K562 (cell line): ENCODE measurements at regions not wholly inside any gene's neighbourhood (a gene's known extent, or its start where the extent isn't known, plus 50 kb on each side); places are given as distances from the start of the nearest gene placed in this dataset.

ENCODE experiments used
- ATAC-seq: fragments of 200-7000 bp; cut with Tn5 transposase; 3 replicates; pipeline ENCODE4 v1.9.1; 2020; ENCODE audit warnings: moderate library complexity
- BruUV-seq: library from RNA; stranded (reverse); fragments of 400-500 nt; replicated peaks from 2 replicates; lab custom pipeline; 2021; lab: Mats Ljungman, UMichigan
- CTCF ChIA-PET: fragments of 300-600 bp; formaldehyde crosslinking; extraction: SDS; loops from one replicate; lab custom pipeline; 2021; ENCODE audit warnings: low intra/inter-chr PET ratio; lab: Yijun Ruan, JAX
- POLR2A ChIA-PET: fragments of 300-600, 350-650 bp; sonication (Branson Sonifier 250); formaldehyde crosslinking; extraction: SDS; loops from one replicate; lab custom pipeline; 2021; ENCODE audit warnings: antibody characterized with exemption, inconsistent platforms; lab: Yijun Ruan, JAX
- DNase-seq, 4 experiments: peaks; one replicate each; pipeline versions ENCODE4 v3.0.0 to v3.0.0-alpha.2; 2011 to 2018; ENCODE audit warnings: low spot score in 3 of 4, mixed read lengths in 3 of 4; ENCODE audit errors: extremely low read depth in 1 of 4
- FAIRE-seq: peaks from 2 replicates; lab custom pipeline; 2011; peaks lifted over from hg19 to GRCh38; lab: Jason Lieb, UNC
- H2AFZ ChIP-seq: 2 replicates; pipeline ENCODE4 v1.6.0; 2011; ENCODE audit warnings: low read depth, low read length, control low read depth, inconsistent platforms
- H3K27ac ChIP-seq: fragments of 200-600 bp; 3 replicates; pipeline ENCODE4 v1.8.0; 2011; ENCODE audit warnings: low read depth, mild to moderate bottlenecking, control low read depth, inconsistent platforms, low read length, moderate library complexity, mixed read lengths; ENCODE audit errors: extremely low read depth
- H3K27me3 ChIP-seq, 2 experiments: fragments of 300-600 bp in 1 of 2; 2 replicates in 1 of 2; 3 replicates in 1 of 2; pipeline versions ENCODE4 v1.6.0 to v1.8.0; 2011; ENCODE audit warnings: inconsistent platforms in 2 of 2, low read length in 2 of 2, mild to moderate bottlenecking in 1 of 2, mixed read lengths in 1 of 2, moderate library complexity in 1 of 2; ENCODE audit not compliant: control insufficient read depth in 2 of 2, insufficient read depth in 2 of 2
- H3K36me3 ChIP-seq: fragments of 300-600 bp; 3 replicates; pipeline ENCODE4 v1.8.0; 2011; ENCODE audit warnings: mild to moderate bottlenecking, low read length, inconsistent platforms; ENCODE audit not compliant: control insufficient read depth, insufficient read depth
- H3K4me1 ChIP-seq, 2 experiments: fragments of 200-600 bp in 1 of 2; replicated peaks in 1 of 2; 2 replicates in 1 of 2; 3 replicates in 1 of 2; pipeline versions ENCODE4 v1.5.1 to v1.8.0; 2011; ENCODE audit warnings: inconsistent platforms in 2 of 2, low read length in 2 of 2, mild to moderate bottlenecking in 1 of 2, mixed read lengths in 1 of 2, moderate library complexity in 1 of 2; ENCODE audit not compliant: control insufficient read depth in 2 of 2, insufficient read depth in 2 of 2
- H3K4me2 ChIP-seq: 2 replicates; pipeline ENCODE4 v1.6.1; 2011; ENCODE audit warnings: low read length, control low read depth, inconsistent platforms, mixed read lengths; ENCODE audit not compliant: insufficient read depth
- H3K4me3 ChIP-seq: fragments of 200-600 bp; sonication (generic), shearing (Covaris generic); 2 replicates; pipeline ENCODE4 v1.5.1; 2016; ENCODE audit warnings: control low read depth, inconsistent platforms
- H3K79me2 ChIP-seq: fragments of 200-600 bp; 3 replicates; pipeline ENCODE4 v1.8.0; 2011; ENCODE audit warnings: low read length, inconsistent platforms; ENCODE audit not compliant: control insufficient read depth, insufficient read depth
- H3K9ac ChIP-seq, 2 experiments: 2 replicates each; pipeline versions ENCODE4 v1.6.0 to v1.6.1; 2011; ENCODE audit warnings: low read depth in 2 of 2, low read length in 2 of 2, control low read depth in 1 of 2, inconsistent platforms in 1 of 2, mild to moderate bottlenecking in 1 of 2, mixed read lengths in 1 of 2; ENCODE audit not compliant: insufficient read depth in 1 of 2
- H3K9me1 ChIP-seq: one replicate; pipeline ENCODE4 v1.6.0; 2011; ENCODE audit warnings: inconsistent platforms, mild to moderate bottlenecking, low read length, moderate library complexity; ENCODE audit not compliant: control insufficient read depth, insufficient read depth
- H3K9me3 ChIP-seq: replicated peaks from 2 replicates; pipeline ENCODE4 v1.5.1; 2011; ENCODE audit warnings: low read depth, low read length, inconsistent platforms; ENCODE audit not compliant: control insufficient read depth, insufficient read depth
- H4K20me1 ChIP-seq: replicated peaks from 2 replicates; pipeline ENCODE4 v1.6.1; 2011; ENCODE audit warnings: low read length, inconsistent platforms, mixed read lengths; ENCODE audit not compliant: control insufficient read depth, insufficient read depth
- EHMT2 ChIP-seq: fragments of 450-650 bp; IDR thresholded peaks from 2 replicates; pipeline ENCODE4 v1.6.1; 2018; ENCODE audit warnings: antibody characterized with exemption
- NR2F6 ChIP-seq: fragments of 450-650 bp; formaldehyde crosslinking; IDR thresholded peaks from 2 replicates; pipeline ENCODE4 v1.4.0; 2020; ENCODE audit warnings: mild to moderate bottlenecking
- NR3C1 ChIP-seq: sonication (generic); formaldehyde crosslinking; IDR thresholded peaks from 2 replicates; pipeline ENCODE4 v1.8.1; 2022; ENCODE audit warnings: missing genetic modification reagents
- RBFOX2 ChIP-seq: fragments of 200-400 bp; formaldehyde crosslinking; IDR thresholded peaks from 2 replicates; pipeline ENCODE4 v1.6.1; 2017; ENCODE audit warnings: low read depth, mild to moderate bottlenecking, low read length, moderate library complexity
- RUNX1 ChIP-seq: sonication (generic); IDR thresholded peaks from 2 replicates; pipeline ENCODE4 v1.6.1; 2016; ENCODE audit warnings: antibody characterized with exemption, low read depth
- SAP30 ChIP-seq: fragments of 200-600 bp; sonication (generic); IDR thresholded peaks from 2 replicates; pipeline ENCODE4 v1.6.1; 2012; ENCODE audit warnings: borderline replicate concordance, low read depth, mild to moderate bottlenecking, moderate library complexity, low read length, control low read depth, inconsistent platforms; ENCODE audit not compliant: insufficient read depth, poor library complexity, severe bottlenecking
- ZBTB17 ChIP-seq: fragments of 450-650 bp; formaldehyde crosslinking; IDR thresholded peaks from 2 replicates; pipeline ENCODE4 v1.4.0; 2020; ENCODE audit warnings: mild to moderate bottlenecking
- WGBS: fragments of 100-300 bp; shearing (Covaris generic); methylation state at CpG from one replicate; pipeline ENCODE4 v1.1.6; 2016; ENCODE audit warnings: low coverage, mixed read lengths; ENCODE audit not compliant: insufficient coverage; ENCODE audit errors: missing lambda C conversion rate; 5-methylcytosine and 5-hydroxymethylcytosine counted together
- in situ Hi-C: fragments of 300-500 bp; cut with MboI; formaldehyde crosslinking; loops from 4 replicates; pipeline ENCODE4 v1.15.0; 2018; ENCODE audit warnings: inconsistent platforms, mixed read lengths
- intact Hi-C: fragments of 100-400 bp; cut with micrococcal nuclease; formaldehyde crosslinking; loops from 2 replicates; pipeline ENCODE4 v1.14.2; 2022

DNA sequence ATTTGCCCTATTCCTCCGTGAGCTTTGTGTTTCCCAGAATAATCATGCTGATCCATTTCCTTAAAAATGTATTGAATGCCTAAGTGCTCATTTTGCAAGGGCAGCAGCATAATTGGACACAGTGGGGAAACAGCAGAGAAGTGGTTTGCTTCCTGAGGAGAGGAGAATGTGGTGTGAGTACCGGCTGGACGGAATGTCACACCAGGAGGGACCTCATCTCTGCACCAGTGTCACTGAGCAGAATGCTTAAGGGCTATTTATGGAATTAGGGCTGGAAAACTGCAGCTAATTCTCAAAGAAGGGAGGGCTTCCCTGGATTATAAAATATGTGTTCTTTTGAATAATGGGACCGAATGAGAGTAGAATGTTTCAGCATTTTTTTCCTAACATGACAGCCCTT is 1100.6 kb upstream of the RBFOX1 start (continued):
- no peak for TF ChIP-seq RBFOX2

DNA sequence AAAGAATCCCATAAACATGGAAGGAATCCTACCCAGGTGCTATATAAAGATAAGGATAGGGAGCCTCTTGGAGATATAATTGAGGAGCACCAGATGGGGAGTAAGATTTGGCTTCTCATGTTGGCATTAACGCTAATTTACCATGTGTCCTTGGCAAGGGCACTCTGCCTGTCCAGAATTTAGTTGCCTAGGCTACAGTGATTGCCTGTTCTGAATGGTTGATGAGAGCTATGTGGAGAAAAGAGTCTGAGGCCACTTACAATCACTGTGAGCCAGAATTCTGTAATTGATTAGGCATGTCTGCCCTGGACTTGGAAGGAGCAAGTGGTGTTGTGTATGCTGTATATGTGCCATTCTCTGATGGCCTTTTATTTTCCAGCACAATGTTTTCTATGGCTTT is 1101.2 kb upstream of the RBFOX1 start:
- CTCF ChIA-PET, result no interaction called here
- H3K36me3 ChIP-seq, result no peaks in the 10 kb centered on the region
- H2AFZ ChIP-seq, result no peak overlapping the region
- ATAC-seq, result no peak
- BruUV-seq, result no TSS peak
- H3K27ac ChIP-seq, result no peak overlapping the region
- POLR2A ChIA-PET, result no interaction called here
- no peaks in the 10 kb centered on the region for H3K9me3 ChIP-seq
- no peak overlapping the region for H3K9ac ChIP-seq
- in situ Hi-C loops (no loop called here), intact Hi-C loops (no loop called here)
- H3K79me2 ChIP-seq, result no peaks in the 10 kb centered on the region
- no peaks in the 10 kb centered on the region for H3K9me1 ChIP-seq
- no peak for FAIRE-seq
- DNase-seq, result no peak
- H3K4me2 ChIP-seq, result no peak overlapping the region
- TF ChIP-seq ZBTB17 (CRISPR knock-in tag) (peak; percentile 65; the same call in 1 of the 2 replicates), SAP30 (no peak)
- no peak overlapping the region for H3K4me3 ChIP-seq
- no peaks in the 10 kb centered on the region; a peak in 1 of 5 replicates for H3K27me3 ChIP-seq
- H4K20me1 ChIP-seq, result no peaks in the 10 kb centered on the region
- WGBS, result 0% methylated on average over 1 of the region's 1 CpG
- no peaks in the 10 kb centered on the region for H3K4me1 ChIP-seq

DNA sequence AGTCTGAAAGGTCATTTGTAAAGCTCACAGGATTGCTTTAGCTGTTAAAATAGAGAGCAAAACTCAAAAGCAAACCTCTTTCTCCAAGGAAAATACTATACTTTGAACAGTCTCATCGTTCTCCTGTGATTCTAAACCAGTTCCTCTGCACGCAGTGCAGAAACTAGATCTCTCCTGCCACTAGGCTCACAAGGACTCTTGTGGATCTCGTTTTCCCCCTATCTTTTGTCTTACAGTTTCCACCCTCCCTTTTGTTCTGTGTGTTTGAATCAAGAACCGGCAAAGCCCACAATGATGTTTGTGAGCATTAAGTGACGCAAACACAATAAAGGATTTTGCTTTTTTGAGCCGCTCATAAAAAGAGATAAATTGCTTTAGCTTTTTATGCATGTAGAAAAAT is 1103.5 kb upstream of the RBFOX1 start:
- no peaks in the 10 kb centered on the region; a peak in 1 of 5 replicates for H3K27me3 ChIP-seq
- no TSS peak for BruUV-seq
- no peaks in the 10 kb centered on the region for H3K4me1 ChIP-seq
- H3K9me3 ChIP-seq, result no peaks in the 10 kb centered on the region
- no peak overlapping the region for H3K27ac ChIP-seq
- 3% methylated on average over 6 of the region's 6 CpGs for WGBS
- no peak overlapping the region for H3K4me3 ChIP-seq
- no peak overlapping the region for H3K4me2 ChIP-seq
- TF ChIP-seq NR3C1 (CRISPR knock-in tag) (no peak), RUNX1 (no peak), EHMT2 (no peak), NR2F6 (CRISPR knock-in tag) (no peak)
- ATAC-seq (no peak), DNase-seq (no peak), FAIRE-seq (no peak)
- POLR2A ChIA-PET, result no interaction called here
- H3K9ac ChIP-seq, result no peak overlapping the region
- in situ Hi-C loops, result no loop called here
- CTCF ChIA-PET, result no interaction called here
- no peaks in the 10 kb centered on the region for H4K20me1 ChIP-seq
- no peaks in the 10 kb centered on the region for H3K36me3 ChIP-seq
- no peaks in the 10 kb centered on the region for H3K9me1 ChIP-seq
- no peaks in the 10 kb centered on the region for H3K79me2 ChIP-seq
- intact Hi-C loops, result no loop called here
- no peak overlapping the region for H2AFZ ChIP-seq
